Left ventricle myocardium inferior (tissue), 1 donor: ENCODE measurements at regions not wholly inside any gene's neighbourhood (a gene's known extent, or its start where the extent isn't known, plus 50 kb on each side); places are given as distances from the start of the nearest gene placed in this dataset.

Experiments
- DNase-seq: peaks from one replicate; pipeline ENCODE4 v3.0.0-alpha.2; 2020
- H3K27ac ChIP-seq: fragments of 200-600 bp; replicated peaks from 2 replicates; pipeline ENCODE4 v1.8.0; 2021
- H3K27me3 ChIP-seq: fragments of 200-600 bp; 2 replicates; pipeline ENCODE4 v1.8.0; 2021; ENCODE audit warnings: low read depth
- H3K36me3 ChIP-seq: fragments of 200-600 bp; 2 replicates; pipeline ENCODE4 v1.8.0; 2021
- H3K4me1 ChIP-seq: fragments of 200-600 bp; 2 replicates; pipeline ENCODE4 v1.8.0; 2021
- H3K4me3 ChIP-seq: fragments of 200-600 bp; 2 replicates; pipeline ENCODE4 v1.8.0; 2021; ENCODE audit warnings: mild to moderate bottlenecking, moderate library complexity
- H3K9me3 ChIP-seq: fragments of 200-600 bp; replicated peaks from 2 replicates; pipeline ENCODE4 v1.8.0; 2021
- CTCF ChIP-seq: fragments of 200-600 bp; IDR thresholded peaks from 2 replicates; pipeline ENCODE4 v1.8.0; 2021; ENCODE audit warnings: antibody characterized with exemption, mild to moderate bottlenecking, borderline replicate concordance
- intact Hi-C: fragments of 100-400 bp; cut with micrococcal nuclease; formaldehyde crosslinking; loops from one replicate; pipeline ENCODE4 v1.11.0; 2022
- donor health status: DM: no; HTN: yes; CAD: no; lungs with severe emphysema.

GRCh38 chr12:124188561-124189405 lies 106.1 kb upstream of the RFLNA start:
- no peak for TF ChIP-seq CTCF
- Histone ChIP-seq H3K36me3 (no peaks in the 10 kb centered on the region), H3K4me3 (peak overlapping the region; percentile 35), H3K27ac (peak overlapping the region; percentile 46), H3K9me3 (peaks cover 2% of the 10 kb centered on the region), H3K27me3 (no peaks in the 10 kb centered on the region), H3K4me1 (peaks cover 22% of the 10 kb centered on the region)
- no peak for DNase-seq
- intact Hi-C loops, result no loop called here

- H3K27ac ChIP-seq, result no peak overlapping the region
- H3K27me3 ChIP-seq, result no peaks in the 10 kb centered on the region
- no peaks in the 10 kb centered on the region for H3K36me3 ChIP-seq
- peaks cover 22% of the 10 kb centered on the region for H3K4me1 ChIP-seq
- DNase-seq, result no peak
- intact Hi-C loops, result no loop called here
- no peak for TF ChIP-seq CTCF
- H3K4me3 ChIP-seq, result no peak overlapping the region
- H3K9me3 ChIP-seq, result peaks cover 4% of the 10 kb centered on the region
Observed at GRCh38 chr12:124190312-124191023, 104.4 kb upstream of the RFLNA start.

GRCh38 chr12:124191024-124191359 lies 103.9 kb upstream of the RFLNA start:
- peaks cover 22% of the 10 kb centered on the region for H3K4me1 ChIP-seq

GRCh38 chr12:124191966-124192365 lies 102.9 kb upstream of the RFLNA start:
- no peak overlapping the region for H3K4me3 ChIP-seq
- H3K27me3 ChIP-seq, result no peaks in the 10 kb centered on the region
- H3K36me3 ChIP-seq, result no peaks in the 10 kb centered on the region
- DNase-seq, result no peak
- H3K27ac ChIP-seq, result no peak overlapping the region
- no peak for TF ChIP-seq CTCF
- H3K9me3 ChIP-seq, result peaks cover 13% of the 10 kb centered on the region
- peaks cover 22% of the 10 kb centered on the region for H3K4me1 ChIP-seq
- intact Hi-C loops, result no loop called here

More at GRCh38 chr12:124191024-124191359, 103.9 kb upstream of the RFLNA start:
- H3K36me3 ChIP-seq, result no peaks in the 10 kb centered on the region
- DNase-seq, result no peak
- no peak overlapping the region for H3K27ac ChIP-seq
- intact Hi-C loops, result no loop called here
- H3K9me3 ChIP-seq, result peaks cover 5% of the 10 kb centered on the region
- H3K27me3 ChIP-seq, result no peaks in the 10 kb centered on the region
- TF ChIP-seq CTCF, result no peak
- H3K4me3 ChIP-seq, result no peak overlapping the region

GRCh38 chr12:124194264-124194892 lies 100.5 kb upstream of the RFLNA start:
- no peak for DNase-seq
- H3K36me3 ChIP-seq, result no peaks in the 10 kb centered on the region
- TF ChIP-seq CTCF, result no peak

More at GRCh38 chr12:124194264-124194892, 100.5 kb upstream of the RFLNA start:
- H3K9me3 ChIP-seq, result peaks cover 21% of the 10 kb centered on the region
- no peak overlapping the region for H3K4me3 ChIP-seq
- H3K27ac ChIP-seq, result no peak overlapping the region
- H3K4me1 ChIP-seq, result peaks cover 2% of the 10 kb centered on the region
- intact Hi-C loops, result no loop called here
- H3K27me3 ChIP-seq, result no peaks in the 10 kb centered on the region
